ENCODE measurements at regions not wholly inside any gene's neighbourhood (a gene's known extent, or its start where the extent isn't known, plus 50 kb on each side); places are given as distances from the start of the nearest gene placed in this dataset.

DNA sequence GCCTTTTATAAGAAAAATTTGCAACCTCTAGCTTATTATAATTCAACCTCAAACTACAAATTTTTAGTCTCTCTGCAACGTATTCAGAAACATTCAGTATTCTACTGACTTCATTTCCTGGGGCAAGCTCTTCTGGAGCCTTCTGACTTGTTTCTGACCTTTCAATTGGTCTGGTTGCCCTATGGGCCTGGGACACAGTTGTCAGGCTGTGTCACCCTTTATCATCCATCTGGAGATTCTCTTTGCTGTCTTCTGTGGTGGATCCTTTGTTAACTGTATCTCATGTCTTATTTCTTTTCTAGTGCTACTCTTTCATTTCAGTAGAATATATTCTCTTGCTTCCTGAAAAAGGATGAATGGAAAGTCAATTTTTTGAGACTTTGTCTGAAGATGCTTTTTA lies 55.1 kb upstream of the PGRMC2 start:
- TF ChIP-seq, protein P1, sequence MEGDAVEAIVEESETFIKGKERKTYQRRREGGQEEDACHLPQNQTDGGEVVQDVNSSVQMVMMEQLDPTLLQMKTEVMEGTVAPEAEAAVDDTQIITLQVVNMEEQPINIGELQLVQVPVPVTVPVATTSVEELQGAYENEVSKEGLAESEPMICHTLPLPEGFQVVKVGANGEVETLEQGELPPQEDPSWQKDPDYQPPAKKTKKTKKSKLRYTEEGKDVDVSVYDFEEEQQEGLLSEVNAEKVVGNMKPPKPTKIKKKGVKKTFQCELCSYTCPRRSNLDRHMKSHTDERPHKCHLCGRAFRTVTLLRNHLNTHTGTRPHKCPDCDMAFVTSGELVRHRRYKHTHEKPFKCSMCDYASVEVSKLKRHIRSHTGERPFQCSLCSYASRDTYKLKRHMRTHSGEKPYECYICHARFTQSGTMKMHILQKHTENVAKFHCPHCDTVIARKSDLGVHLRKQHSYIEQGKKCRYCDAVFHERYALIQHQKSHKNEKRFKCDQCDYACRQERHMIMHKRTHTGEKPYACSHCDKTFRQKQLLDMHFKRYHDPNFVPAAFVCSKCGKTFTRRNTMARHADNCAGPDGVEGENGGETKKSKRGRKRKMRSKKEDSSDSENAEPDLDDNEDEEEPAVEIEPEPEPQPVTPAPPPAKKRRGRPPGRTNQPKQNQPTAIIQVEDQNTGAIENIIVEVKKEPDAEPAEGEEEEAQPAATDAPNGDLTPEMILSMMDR (conservative IDR thresholded peaks at IDR 0.05; ENCODE audit: low read length) = no peak
- TF ChIP-seq EZH2phosphoT487 (IDR thresholded peaks at IDR 0.05; ENCODE audit: borderline replicate concordance, low read depth, low read length) = no peak
